Kidney (tissue), 13 donors: ENCODE measurements at regions not wholly inside any gene's neighbourhood (a gene's known extent, or its start where the extent isn't known, plus 50 kb on each side); places are given as distances from the start of the nearest gene placed in this dataset.

Experiments
- DNase-seq, 5 donors: peaks; one replicate each; pipeline ENCODE4 v3.0.0-alpha.2; 2013 to 2020
- FAIRE-seq: peaks from 2 replicates; lab custom pipeline; 2012; peaks lifted over from hg19 to GRCh38; lab: Jason Lieb, UNC
- H3K27ac ChIP-seq, 2 donors: one replicate each; pipeline ENCODE4 v1.7.0; 2013; ENCODE audit warnings: low read depth in 2 of 2, low read length in 2 of 2, inconsistent platforms in 1 of 2
- H3K27me3 ChIP-seq: one replicate; pipeline ENCODE4 v1.7.1; 2013; ENCODE audit warnings: low read length, inconsistent platforms; ENCODE audit not compliant: control insufficient read depth, insufficient read depth
- H3K36me3 ChIP-seq, 3 donors: one replicate each; pipeline versions ENCODE4 v1.7.0 to v1.7.1; 2013; ENCODE audit warnings: low read length in 3 of 3, control low read depth in 1 of 3, inconsistent platforms in 1 of 3; ENCODE audit not compliant: insufficient read depth in 3 of 3, control insufficient read depth in 2 of 3
- H3K4me1 ChIP-seq, 3 donors: one replicate each; pipeline versions ENCODE4 v1.7.0 to v1.7.1; 2013; ENCODE audit warnings: low read length in 3 of 3, inconsistent platforms in 1 of 3, low read depth in 1 of 3; ENCODE audit not compliant: control insufficient read depth in 2 of 3, insufficient read depth in 2 of 3
- H3K4me3 ChIP-seq, 3 donors: one replicate each; pipeline versions ENCODE4 v1.7.0 to v1.8.1; 2013; ENCODE audit warnings: low read length in 3 of 3, control low read depth in 1 of 3, inconsistent platforms in 1 of 3
- H3K9ac ChIP-seq, 3 donors: one replicate each; pipeline versions ENCODE4 v1.7.0 to v1.7.1; 2013; ENCODE audit warnings: low read length in 3 of 3, control low read depth in 1 of 3, inconsistent platforms in 1 of 3
- H3K9me3 ChIP-seq, 3 donors: one replicate each; pipeline versions ENCODE4 v1.7.0 to v1.7.1; 2013; ENCODE audit warnings: low read length in 3 of 3, control low read depth in 1 of 3, inconsistent platforms in 1 of 3; ENCODE audit not compliant: control insufficient read depth in 2 of 3, insufficient read depth in 1 of 3
- intact Hi-C: fragments of 100-400 bp; cut with DNase I; formaldehyde crosslinking; loops from one replicate; pipeline ENCODE4 v1.11.1; 2022
- TF ChIP-seq, protein P1 (sequence below): IDR thresholded peaks from 3 replicates; pipeline ENCODE4 v1.5.1; 2012; ENCODE audit warnings: mild to moderate bottlenecking, moderate library complexity, borderline replicate concordance; ENCODE audit not compliant: insufficient read depth; ENCODE audit errors: extremely low read depth
- donor health status: control.
- donor health status: control.
- donor health status: control.
- donor health status: control.
- donor health status: control.
- donor health status: DM: yes; HTN: yes; CAD: no.
- donor health status: Normal renal cell carcinoma (clear cell type).

DNA sequence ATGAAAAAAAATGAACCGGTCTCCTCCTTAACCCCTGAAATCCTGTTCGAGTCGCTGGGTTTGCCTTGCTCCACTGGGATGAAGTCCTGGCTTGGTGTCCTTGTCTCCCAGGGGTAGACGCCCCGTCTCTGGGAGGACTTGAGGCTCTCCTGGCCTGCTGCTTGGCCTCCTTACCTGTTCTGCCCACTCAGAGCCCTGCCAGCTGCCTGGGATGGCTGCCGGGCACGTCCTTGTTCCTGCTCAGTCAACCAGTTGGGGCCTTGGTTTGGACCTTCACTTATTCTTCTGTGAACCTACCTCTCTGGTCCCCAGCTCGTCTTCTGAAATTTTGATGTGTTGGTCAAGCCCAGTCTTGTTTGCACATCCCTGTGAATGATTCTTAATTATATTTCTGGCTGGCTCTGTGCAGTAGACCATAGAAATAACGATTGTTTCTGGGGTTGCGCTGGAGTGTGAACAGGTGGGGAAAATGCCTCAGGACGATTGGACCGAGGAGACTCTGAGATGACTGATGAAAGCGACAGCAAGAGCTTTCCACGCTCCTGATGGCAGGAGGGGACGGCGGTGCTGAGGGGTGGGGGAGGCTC lies 126.5 kb upstream of the ESR1 start:
- TF ChIP-seq, protein P1, sequence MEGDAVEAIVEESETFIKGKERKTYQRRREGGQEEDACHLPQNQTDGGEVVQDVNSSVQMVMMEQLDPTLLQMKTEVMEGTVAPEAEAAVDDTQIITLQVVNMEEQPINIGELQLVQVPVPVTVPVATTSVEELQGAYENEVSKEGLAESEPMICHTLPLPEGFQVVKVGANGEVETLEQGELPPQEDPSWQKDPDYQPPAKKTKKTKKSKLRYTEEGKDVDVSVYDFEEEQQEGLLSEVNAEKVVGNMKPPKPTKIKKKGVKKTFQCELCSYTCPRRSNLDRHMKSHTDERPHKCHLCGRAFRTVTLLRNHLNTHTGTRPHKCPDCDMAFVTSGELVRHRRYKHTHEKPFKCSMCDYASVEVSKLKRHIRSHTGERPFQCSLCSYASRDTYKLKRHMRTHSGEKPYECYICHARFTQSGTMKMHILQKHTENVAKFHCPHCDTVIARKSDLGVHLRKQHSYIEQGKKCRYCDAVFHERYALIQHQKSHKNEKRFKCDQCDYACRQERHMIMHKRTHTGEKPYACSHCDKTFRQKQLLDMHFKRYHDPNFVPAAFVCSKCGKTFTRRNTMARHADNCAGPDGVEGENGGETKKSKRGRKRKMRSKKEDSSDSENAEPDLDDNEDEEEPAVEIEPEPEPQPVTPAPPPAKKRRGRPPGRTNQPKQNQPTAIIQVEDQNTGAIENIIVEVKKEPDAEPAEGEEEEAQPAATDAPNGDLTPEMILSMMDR, result no peak
- H3K4me3 ChIP-seq, result peak overlapping the region in 2 of 3 donors; percentile 14 to 24
- no peaks in the 10 kb centered on the region for H3K27me3 ChIP-seq
- intact Hi-C loops, result no loop called here
- FAIRE-seq (no peak), DNase-seq (peak in 4 of 5 donors; percentile 41 to 66 (median 62))
- H3K27ac ChIP-seq, result peak overlapping the region in 1 of 2 donors; percentile 82
- H3K9me3 ChIP-seq, result no peaks in the 10 kb centered on the region
- H3K9ac ChIP-seq, result peak overlapping the region in 1 of 3 donors; percentile 55
- H3K4me1 ChIP-seq, result peaks cover 0 to 12% (median 0%) of the 10 kb centered on the region in 3 donors
- no peaks in the 10 kb centered on the region for H3K36me3 ChIP-seq

DNA sequence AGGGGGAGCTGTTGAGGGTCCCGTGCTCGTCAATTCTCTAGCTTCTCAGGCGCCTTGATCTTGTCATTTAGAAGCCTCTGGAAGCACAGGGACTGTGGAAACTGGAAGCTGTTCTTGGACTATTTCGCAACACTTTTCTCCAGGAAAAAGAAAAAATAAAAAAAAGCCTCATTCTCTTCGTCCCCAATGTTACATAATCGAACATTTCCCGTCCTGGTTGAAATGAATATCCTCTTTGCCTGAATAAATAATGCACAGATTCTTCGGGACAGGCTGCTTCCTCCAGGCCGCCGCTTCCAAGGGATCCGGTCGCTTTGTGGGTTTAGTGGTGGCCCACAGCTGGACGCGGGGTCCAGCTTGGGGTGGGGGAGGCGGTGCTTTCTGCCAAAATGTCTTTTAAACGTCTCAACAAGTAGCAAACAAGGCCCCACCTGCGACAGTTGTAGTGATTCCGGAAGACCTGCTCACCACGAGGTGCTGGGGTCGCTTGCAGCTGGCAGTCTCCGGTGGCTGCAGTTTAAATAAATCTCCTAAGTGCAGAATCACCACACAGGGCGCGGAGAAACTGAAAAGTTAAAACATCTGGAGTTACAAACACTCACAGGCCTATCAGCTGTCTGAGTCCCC lies 125.9 kb upstream of the ESR1 start:
- peaks cover 0 to 8% (median 0%) of the 10 kb centered on the region in 3 donors for H3K4me1 ChIP-seq
- H3K4me3 ChIP-seq, result peak overlapping the region in 2 of 3 donors; percentile 14 to 24
- no peaks in the 10 kb centered on the region for H3K36me3 ChIP-seq
- TF ChIP-seq, protein P1, result no peak
- FAIRE-seq (no peak), DNase-seq (peak in 4 of 5 donors; percentile 32 to 48 (median 36))
- intact Hi-C loops, result no loop called here
- H3K9ac ChIP-seq, result peak overlapping the region in 2 of 3 donors; percentile 55 to 63
- peak overlapping the region in 1 of 2 donors; percentile 83 for H3K27ac ChIP-seq
- H3K9me3 ChIP-seq, result no peaks in the 10 kb centered on the region
- H3K27me3 ChIP-seq, result no peaks in the 10 kb centered on the region

DNA sequence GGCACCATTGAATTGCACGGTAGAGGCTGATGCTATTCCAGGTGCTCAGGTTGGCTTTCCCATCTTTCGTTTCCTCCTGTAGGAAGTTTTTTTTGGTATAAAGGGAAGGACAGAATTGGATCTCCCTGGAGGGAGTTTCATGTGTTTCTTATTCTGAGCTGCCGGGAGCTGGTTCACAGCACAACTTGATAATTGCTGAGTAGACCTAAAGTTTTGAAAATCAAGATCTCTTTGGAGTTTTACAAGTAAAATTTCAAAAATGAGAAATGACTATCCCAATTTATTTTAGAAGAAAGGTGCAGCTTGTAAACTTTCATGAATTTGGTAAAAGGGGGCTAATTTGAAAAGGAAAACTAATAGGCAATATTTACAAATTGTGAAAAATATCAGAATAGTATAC lies 125.2 kb upstream of the ESR1 start:
- H3K27me3 ChIP-seq, result no peaks in the 10 kb centered on the region
- H3K9me3 ChIP-seq, result no peaks in the 10 kb centered on the region
- no peaks in the 10 kb centered on the region for H3K36me3 ChIP-seq

More for the DNA sequence above, 125.2 kb upstream of the ESR1 start:
- no peak overlapping the region for H3K27ac ChIP-seq
- DNase-seq, result no peak
- intact Hi-C loops, result no loop called here
- TF ChIP-seq, protein P1, result no peak
- H3K4me3 ChIP-seq, result no peak overlapping the region
- peaks cover 0 to 8% (median 0%) of the 10 kb centered on the region in 3 donors for H3K4me1 ChIP-seq
- H3K9ac ChIP-seq, result no peak overlapping the region
- no peak for FAIRE-seq
